NOMO-1 (cell line): ENCODE measurements at regions not wholly inside any gene's neighbourhood (a gene's known extent, or its start where the extent isn't known, plus 50 kb on each side); places are given as distances from the start of the nearest gene placed in this dataset.

ENCODE experiments used
- DNase-seq, 2 experiments: peaks; one replicate each; lab custom pipeline; 2025; ENCODE audit not compliant: unreplicated experiment in 2 of 2; lab: John Stamatoyannopoulos, UW

GRCh38 chr5:167765352-167765751 is 526.1 kb upstream of the WWC1 start:
- no peak for DNase-seq

DNA sequence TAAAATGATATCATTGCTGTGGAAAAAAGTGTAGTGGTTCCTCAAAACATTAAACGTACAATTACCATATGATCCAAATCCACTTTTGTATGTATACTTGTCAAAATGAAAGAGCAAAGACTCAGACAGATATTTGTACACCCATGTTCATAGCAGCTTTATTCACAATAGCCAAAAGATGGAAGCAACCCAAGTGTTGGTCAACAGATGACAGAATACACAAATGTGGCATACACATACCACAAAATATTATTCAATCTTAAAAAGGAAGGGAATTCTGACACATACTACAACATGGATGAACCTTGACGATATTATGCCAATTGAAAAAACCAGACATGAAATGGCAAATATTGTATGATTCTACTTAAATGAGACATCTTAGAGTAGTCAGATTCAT is 524.5 kb upstream of the WWC1 start:
- DNase-seq: no peak

DNA sequence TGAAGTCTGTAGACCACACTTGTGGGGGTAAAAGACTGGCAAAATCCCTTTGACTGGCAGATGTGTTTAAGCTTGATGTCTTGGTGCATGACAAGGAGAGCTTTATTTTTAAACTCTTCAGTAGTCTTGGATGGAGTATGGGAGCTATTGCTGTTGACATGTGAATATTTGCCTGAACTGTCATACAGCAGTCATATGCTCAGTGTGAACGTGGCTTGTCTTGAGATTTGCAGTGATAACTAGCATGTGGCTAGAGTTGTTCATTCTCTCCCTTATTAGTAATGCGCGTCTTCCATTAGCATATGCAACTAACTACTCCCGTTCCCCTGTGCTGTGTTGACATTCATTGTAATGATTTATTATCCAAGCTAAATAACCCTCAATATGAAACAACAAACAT is 523.6 kb upstream of the WWC1 start:
- DNase-seq: no peak

GRCh38 chr5:167769846-167770413 is 521.5 kb upstream of the WWC1 start:
- DNase-seq: no peak

DNA sequence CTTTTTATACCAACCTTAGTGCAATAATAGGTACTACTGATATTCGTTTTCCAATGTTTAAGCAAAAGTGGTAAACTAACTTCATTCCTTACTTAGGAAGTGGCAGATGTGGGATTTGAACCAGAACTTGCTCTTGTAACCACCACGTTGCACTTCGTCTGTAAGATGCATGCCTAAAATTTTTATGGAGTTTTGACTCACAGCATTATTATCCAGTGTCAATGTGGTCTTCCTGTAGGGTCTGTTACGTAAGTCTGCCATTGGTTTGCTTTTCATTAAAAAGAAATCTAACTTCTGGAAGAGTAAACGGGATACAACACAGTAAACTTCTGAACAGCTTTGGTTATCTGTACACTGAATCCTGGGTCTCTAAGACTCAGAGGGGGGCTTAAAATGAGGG is 521.0 kb upstream of the WWC1 start:
- DNase-seq: no peak

DNA sequence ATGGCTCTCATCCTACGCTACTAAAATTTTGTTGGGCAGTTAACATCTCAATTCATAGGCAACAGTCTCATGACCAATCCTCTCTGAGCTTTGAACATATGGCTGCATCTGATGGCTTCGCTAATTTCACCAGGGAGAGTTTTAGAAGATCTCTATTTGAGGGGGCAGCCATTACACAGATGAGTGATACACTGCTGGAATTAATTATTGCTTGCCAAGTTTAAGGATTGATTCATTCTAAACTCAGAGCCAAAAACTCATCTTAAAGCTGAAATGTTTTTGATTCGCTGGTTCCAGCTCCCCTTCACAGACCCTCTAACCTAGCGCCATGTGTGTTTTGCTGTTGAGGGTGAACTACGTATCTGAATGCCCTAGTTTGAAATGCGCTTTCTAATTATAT is 519.9 kb upstream of the WWC1 start:
- no peak for DNase-seq

DNA sequence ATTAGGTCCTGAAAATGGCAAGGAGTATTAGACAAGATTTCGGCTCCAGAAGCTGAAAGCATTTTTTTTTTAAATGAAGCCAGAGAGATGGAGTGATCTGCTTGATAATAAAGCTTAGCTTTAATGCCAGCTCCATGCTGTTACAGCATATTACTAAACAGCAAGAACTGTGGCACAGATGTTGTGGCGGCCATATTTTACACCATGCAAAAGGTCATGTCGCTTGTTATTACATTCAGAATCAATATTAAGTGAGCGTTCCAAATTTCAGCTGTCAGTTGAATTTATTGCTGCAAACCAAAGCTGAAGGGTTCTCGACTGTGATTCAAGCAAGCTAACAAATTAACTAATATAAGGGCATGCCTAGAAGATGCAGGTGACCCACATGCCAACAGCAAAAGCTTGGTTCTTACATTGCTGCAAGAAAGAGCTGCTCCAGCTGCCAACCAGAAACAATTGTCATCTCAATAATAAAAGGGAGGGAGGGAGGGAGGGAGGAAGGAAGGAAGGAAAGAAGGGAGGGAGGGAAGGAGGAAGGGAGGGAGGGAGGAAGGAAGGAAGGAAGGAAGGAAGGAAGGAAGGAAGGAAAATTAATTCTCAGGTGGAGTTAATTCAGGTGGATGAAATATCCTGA is 517.7 kb upstream of the WWC1 start:
- no peak for DNase-seq

- no peak for DNase-seq
Observed at GRCh38 chr5:167777746-167778145, 513.7 kb upstream of the WWC1 start.

GRCh38 chr5:167778228-167778627 is 513.2 kb upstream of the WWC1 start:
- no peak for DNase-seq

DNA sequence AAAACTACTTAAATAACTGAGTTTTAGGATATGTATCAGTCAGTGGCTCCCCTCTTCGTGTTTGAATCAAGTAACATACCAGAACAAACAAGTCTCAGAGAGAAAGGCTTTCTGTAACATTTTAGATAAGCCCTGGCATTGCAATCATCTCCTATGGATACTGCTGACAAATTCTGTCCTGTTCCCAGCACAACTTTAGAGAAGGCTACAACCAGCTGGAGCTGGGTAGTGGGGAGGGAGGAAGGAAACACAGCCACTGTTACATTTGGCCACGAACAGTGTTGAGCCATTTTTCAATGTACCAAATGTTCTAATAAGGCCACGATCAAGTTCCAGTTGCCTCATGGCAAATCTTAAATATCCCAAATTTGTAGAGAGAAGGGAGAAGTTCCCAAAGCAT is 511.8 kb upstream of the WWC1 start:
- no peak for DNase-seq

DNA sequence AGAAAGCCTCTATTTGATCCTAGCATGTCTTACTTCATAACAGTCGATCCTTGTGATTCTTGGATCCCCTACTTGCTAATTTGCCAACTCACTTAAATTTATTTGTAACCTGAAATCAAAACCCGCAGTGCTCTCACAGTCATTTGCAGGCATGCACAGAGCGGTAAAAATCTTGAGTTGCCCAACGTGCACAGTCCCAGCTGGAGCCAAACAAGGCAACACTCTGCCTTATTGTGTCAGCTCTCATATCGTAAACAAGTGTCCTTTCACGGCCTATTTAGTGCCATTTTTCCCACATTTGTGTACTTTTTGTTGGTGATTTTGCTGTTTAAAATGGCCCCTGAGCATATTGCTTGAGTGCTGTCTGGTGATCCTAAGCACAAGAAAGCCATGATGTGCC is 511.3 kb upstream of the WWC1 start:
- no peak for DNase-seq

- DNase-seq: no peak
Observed at GRCh38 chr5:167783145-167783817, 508.2 kb upstream of the WWC1 start.

DNA sequence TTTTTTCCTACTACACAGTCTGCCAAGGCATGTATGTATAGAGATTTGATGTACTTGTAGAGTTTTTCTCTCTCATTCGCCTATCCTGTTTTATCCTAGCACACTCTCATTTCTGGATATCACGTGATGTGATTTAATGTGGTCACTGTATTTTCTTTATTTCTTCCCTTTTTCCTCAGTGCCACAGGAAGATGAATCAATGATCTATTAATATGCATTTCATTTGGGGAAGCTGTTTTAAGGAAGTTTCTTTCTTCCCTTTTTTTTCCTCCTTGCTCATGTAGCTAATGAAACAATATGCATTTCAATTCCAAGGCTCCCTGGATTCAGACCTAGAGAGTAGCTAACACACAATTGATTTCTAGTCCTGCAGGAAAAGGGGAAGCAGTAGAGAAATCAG is 506.3 kb upstream of the WWC1 start:
- DNase-seq: peak in 1 of 2 experiments; percentile 68

- DNase-seq: peak in 1 of 2 experiments; percentile 21
Observed at GRCh38 chr5:167785901-167786300, 505.5 kb upstream of the WWC1 start.

GRCh38 chr5:167786871-167787578 is 504.4 kb upstream of the WWC1 start:
- DNase-seq: no peak

- DNase-seq: no peak
Observed at GRCh38 chr5:167790045-167790444, 501.4 kb upstream of the WWC1 start.

GRCh38 chr5:167790462-167791260 is 500.8 kb upstream of the WWC1 start:
- no peak for DNase-seq

- no peak for DNase-seq
Observed at GRCh38 chr5:167792514-167792913, 498.9 kb upstream of the WWC1 start.

DNA sequence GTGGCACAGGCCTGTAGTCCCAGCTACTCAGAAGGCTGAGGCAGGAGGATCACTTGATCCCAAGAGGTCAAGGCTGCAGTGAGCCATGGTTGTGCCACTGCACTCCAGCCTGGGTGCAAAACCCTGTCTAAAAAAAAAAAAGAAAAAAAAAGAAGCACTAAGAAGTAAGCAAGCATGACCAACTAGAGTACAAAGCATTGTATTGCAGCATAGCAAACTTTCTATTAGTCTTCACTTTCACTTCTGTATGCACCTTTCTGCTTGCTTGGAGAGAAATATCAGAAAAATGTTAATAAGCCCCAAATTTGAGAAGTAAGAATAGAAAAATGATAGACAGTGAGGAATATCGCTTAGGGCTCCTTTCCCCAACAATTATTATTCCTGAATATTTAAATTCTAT is 497.7 kb upstream of the WWC1 start:
- DNase-seq: peak in 1 of 2 experiments; percentile 40

DNA sequence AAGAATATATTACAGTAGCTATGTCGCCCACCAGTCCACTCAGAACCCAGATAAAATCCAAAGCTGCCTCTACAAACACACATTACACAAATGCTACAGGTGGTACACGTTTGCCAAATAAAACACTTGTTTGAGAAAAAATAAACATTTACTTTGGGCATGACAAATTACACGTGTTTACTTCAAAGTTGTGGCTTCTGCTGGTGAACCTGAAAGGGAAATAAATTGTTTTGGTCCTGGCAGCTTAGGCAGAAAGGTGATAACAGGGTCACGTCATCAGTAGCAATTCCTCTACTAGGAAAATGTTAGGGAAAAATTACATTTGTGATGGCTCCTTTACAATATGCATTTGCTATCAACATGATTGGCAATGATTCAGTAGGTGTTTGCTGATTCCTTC is 497.3 kb upstream of the WWC1 start:
- no peak for DNase-seq

GRCh38 chr5:167796672-167797071 is 494.8 kb upstream of the WWC1 start:
- no peak for DNase-seq
